ENCODE measurements at regions not wholly inside any gene's neighbourhood (a gene's known extent, or its start where the extent isn't known, plus 50 kb on each side); places are given as distances from the start of the nearest gene placed in this dataset.

- no peaks in the 10 kb centered on the region for H3K27me3 Mint-ChIP-seq
- DNase-seq (no peak), ATAC-seq (no peak)
- H3K36me3 Mint-ChIP-seq: no peaks in the 10 kb centered on the region
- H3K4me1 Mint-ChIP-seq: no peaks in the 10 kb centered on the region
- no peak overlapping the region for H3K4me3 Mint-ChIP-seq
- no peak overlapping the region for H3K27ac Mint-ChIP-seq
- peaks cover 16% of the 10 kb centered on the region for H3K9me3 Mint-ChIP-seq (ENCODE audit: low read depth)
- CTCF ChIA-PET: no interaction called here
These were observed 417.9 kb upstream of the ZNF462 start for GRCh38 chr9:106445107-106445506.

- Mint-ChIP-seq H3K9me3 (ENCODE audit: low read depth) (peaks cover 3% of the 10 kb centered on the region), H3K36me3 (no peaks in the 10 kb centered on the region), H3K4me3 (no peak overlapping the region), H3K27me3 (no peaks in the 10 kb centered on the region), H3K4me1 (no peaks in the 10 kb centered on the region), H3K27ac (no peak overlapping the region)
- no peak for ATAC-seq
- CTCF ChIA-PET: no interaction called here
- DNase-seq: no peak
These were observed 413.5 kb upstream of the ZNF462 start for GRCh38 chr9:106449336-106449927.

- H3K27me3 Mint-ChIP-seq: no peaks in the 10 kb centered on the region
- CTCF ChIA-PET: no interaction called here
- H3K4me3 Mint-ChIP-seq: no peak overlapping the region
- no peak for DNase-seq
- no peak overlapping the region for H3K27ac Mint-ChIP-seq
- no peaks in the 10 kb centered on the region for H3K4me1 Mint-ChIP-seq
- peaks cover 3% of the 10 kb centered on the region for H3K9me3 Mint-ChIP-seq (ENCODE audit: low read depth)
- no peaks in the 10 kb centered on the region for H3K36me3 Mint-ChIP-seq
- ATAC-seq: no peak
These were observed 412.4 kb upstream of the ZNF462 start for GRCh38 chr9:106450549-106450948.

- DNase-seq (no peak), ATAC-seq (no peak)
- no peak overlapping the region for H3K4me3 Mint-ChIP-seq
- H3K4me1 Mint-ChIP-seq: no peaks in the 10 kb centered on the region
- no peaks in the 10 kb centered on the region for H3K27me3 Mint-ChIP-seq
- H3K27ac Mint-ChIP-seq: no peak overlapping the region
- CTCF ChIA-PET: no interaction called here
- H3K36me3 Mint-ChIP-seq: no peaks in the 10 kb centered on the region
- H3K9me3 Mint-ChIP-seq (ENCODE audit: low read depth): peaks cover 3% of the 10 kb centered on the region
These were observed 411.7 kb upstream of the ZNF462 start for GRCh38 chr9:106451223-106451622.

GRCh38 chr9:106456581-106456980, 406.4 kb upstream of the ZNF462 start:
- H3K36me3 Mint-ChIP-seq: no peaks in the 10 kb centered on the region
- no peaks in the 10 kb centered on the region for H3K9me3 Mint-ChIP-seq (ENCODE audit: low read depth)
- DNase-seq: no peak
- CTCF ChIA-PET: no interaction called here
- no peak for ATAC-seq
- H3K4me1 Mint-ChIP-seq: no peaks in the 10 kb centered on the region
- no peak overlapping the region for H3K4me3 Mint-ChIP-seq
- no peak overlapping the region for H3K27ac Mint-ChIP-seq
- H3K27me3 Mint-ChIP-seq: no peaks in the 10 kb centered on the region

- H3K4me1 Mint-ChIP-seq: no peaks in the 10 kb centered on the region
- CTCF ChIA-PET: no interaction called here
- no peaks in the 10 kb centered on the region for H3K36me3 Mint-ChIP-seq
- H3K27me3 Mint-ChIP-seq: no peaks in the 10 kb centered on the region
- ATAC-seq (no peak), DNase-seq (no peak)
- H3K4me3 Mint-ChIP-seq: no peak overlapping the region
- H3K27ac Mint-ChIP-seq: no peak overlapping the region
- H3K9me3 Mint-ChIP-seq (ENCODE audit: low read depth): peaks cover 10% of the 10 kb centered on the region
These were observed 395.7 kb upstream of the ZNF462 start for GRCh38 chr9:106467113-106467864.

GRCh38 chr9:106467865-106468164, 395.2 kb upstream of the ZNF462 start:
- Mint-ChIP-seq H3K9me3 (ENCODE audit: low read depth) (peaks cover 10% of the 10 kb centered on the region), H3K27me3 (no peaks in the 10 kb centered on the region), H3K27ac (no peak overlapping the region), H3K4me3 (no peak overlapping the region), H3K36me3 (no peaks in the 10 kb centered on the region), H3K4me1 (no peaks in the 10 kb centered on the region)
- no peak for DNase-seq
- no peak for ATAC-seq
- CTCF ChIA-PET: interaction anchor here (0.7 kb wide), 1 partner anchor 644 kb away, joined by 3 read pairs; no protein-coding TSS in a partner anchor

- CTCF ChIA-PET: interaction anchor here (0.7 kb wide), 1 partner anchor 644 kb away, joined by 3 read pairs; no protein-coding TSS in a partner anchor
- no peak for DNase-seq
- no peak overlapping the region for H3K4me3 Mint-ChIP-seq
- ATAC-seq: no peak
- no peaks in the 10 kb centered on the region for H3K4me1 Mint-ChIP-seq
- no peaks in the 10 kb centered on the region for H3K27me3 Mint-ChIP-seq
- no peak overlapping the region for H3K27ac Mint-ChIP-seq
- H3K36me3 Mint-ChIP-seq: no peaks in the 10 kb centered on the region
- H3K9me3 Mint-ChIP-seq (ENCODE audit: low read depth): peaks cover 10% of the 10 kb centered on the region
These were observed 394.5 kb upstream of the ZNF462 start for GRCh38 chr9:106468431-106468830.

GRCh38 chr9:106478312-106478711, 384.7 kb upstream of the ZNF462 start:
- CTCF ChIA-PET: no interaction called here
- no peaks in the 10 kb centered on the region for H3K36me3 Mint-ChIP-seq
- no peak for ATAC-seq
- no peaks in the 10 kb centered on the region for H3K27me3 Mint-ChIP-seq
- DNase-seq: no peak
- H3K4me1 Mint-ChIP-seq: no peaks in the 10 kb centered on the region
- H3K27ac Mint-ChIP-seq: no peak overlapping the region
- H3K9me3 Mint-ChIP-seq (ENCODE audit: low read depth): peaks cover 5% of the 10 kb centered on the region
- no peak overlapping the region for H3K4me3 Mint-ChIP-seq

- Mint-ChIP-seq H3K4me3 (no peak overlapping the region), H3K36me3 (no peaks in the 10 kb centered on the region), H3K9me3 (ENCODE audit: low read depth) (peaks cover 5% of the 10 kb centered on the region), H3K27ac (no peak overlapping the region), H3K27me3 (no peaks in the 10 kb centered on the region), H3K4me1 (no peaks in the 10 kb centered on the region)
- no peak for ATAC-seq
- CTCF ChIA-PET: no interaction called here
- DNase-seq: no peak
These were observed 384.2 kb upstream of the ZNF462 start for GRCh38 chr9:106478727-106479126.

- no peak overlapping the region for H3K27ac Mint-ChIP-seq
- CTCF ChIA-PET: no interaction called here
- no peaks in the 10 kb centered on the region for H3K27me3 Mint-ChIP-seq
- ATAC-seq (no peak), DNase-seq (no peak)
- H3K36me3 Mint-ChIP-seq: no peaks in the 10 kb centered on the region
- H3K4me1 Mint-ChIP-seq: no peaks in the 10 kb centered on the region
- H3K9me3 Mint-ChIP-seq (ENCODE audit: low read depth): no peaks in the 10 kb centered on the region
- H3K4me3 Mint-ChIP-seq: no peak overlapping the region
These were observed 383.3 kb upstream of the ZNF462 start for GRCh38 chr9:106479679-106480078.

- peaks cover 4% of the 10 kb centered on the region for H3K9me3 Mint-ChIP-seq (ENCODE audit: low read depth)
These were observed 381.9 kb upstream of the ZNF462 start for GRCh38 chr9:106481013-106481609.

GRCh38 chr9:106482733-106483132, 380.2 kb upstream of the ZNF462 start:
- no peak overlapping the region for H3K27ac Mint-ChIP-seq
- DNase-seq (no peak), ATAC-seq (no peak)
- H3K27me3 Mint-ChIP-seq: no peaks in the 10 kb centered on the region
- peaks cover 9% of the 10 kb centered on the region for H3K9me3 Mint-ChIP-seq (ENCODE audit: low read depth)
- CTCF ChIA-PET: no interaction called here
- no peaks in the 10 kb centered on the region for H3K36me3 Mint-ChIP-seq
- H3K4me3 Mint-ChIP-seq: no peak overlapping the region
- no peaks in the 10 kb centered on the region for H3K4me1 Mint-ChIP-seq

More at GRCh38 chr9:106481013-106481609, 381.9 kb upstream of the ZNF462 start:
- ATAC-seq (no peak), DNase-seq (no peak)
- CTCF ChIA-PET: no interaction called here
- H3K27me3 Mint-ChIP-seq: no peaks in the 10 kb centered on the region
- H3K4me3 Mint-ChIP-seq: no peak overlapping the region
- H3K36me3 Mint-ChIP-seq: no peaks in the 10 kb centered on the region
- H3K4me1 Mint-ChIP-seq: no peaks in the 10 kb centered on the region
- no peak overlapping the region for H3K27ac Mint-ChIP-seq

- H3K4me3 Mint-ChIP-seq: no peak overlapping the region
- no peaks in the 10 kb centered on the region for H3K4me1 Mint-ChIP-seq
- no peak for ATAC-seq
- peaks cover 18% of the 10 kb centered on the region for H3K9me3 Mint-ChIP-seq (ENCODE audit: low read depth)
- no peaks in the 10 kb centered on the region for H3K36me3 Mint-ChIP-seq
- CTCF ChIA-PET: no interaction called here
- no peak overlapping the region for H3K27ac Mint-ChIP-seq
- DNase-seq: no peak
- no peaks in the 10 kb centered on the region for H3K27me3 Mint-ChIP-seq
These were observed 376.3 kb upstream of the ZNF462 start for GRCh38 chr9:106486685-106487084.
